ENCODE measurements at regions not wholly inside any gene's neighbourhood (a gene's known extent, or its start where the extent isn't known, plus 50 kb on each side); places are given as distances from the start of the nearest gene placed in this dataset.

GRCh38 chr6:86256615-86257187, 614.0 kb upstream of the SYNCRIP start:
- Histone ChIP-seq H3K4me3 (no peak overlapping the region), H3K27ac (no peak overlapping the region), H3K4me1 (peaks cover 0 to 11% (median 0%) of the 10 kb centered on the region in 3 donors), H3K27me3 (no peaks in the 10 kb centered on the region), H3K9me3 (no peaks in the 10 kb centered on the region), H3K36me3 (no peaks in the 10 kb centered on the region)
- 65 to 85% methylated on average over 4 of the region's 4 CpGs for WGBS, 2 donors (ENCODE audit: low coverage in 1 of 2)
- no peak for ATAC-seq
- TF ChIP-seq POLR2AphosphoS5 (IDR thresholded peaks at IDR 0.05) = no peak
- TF ChIP-seq CTCF (IDR thresholded peaks at IDR 0.05) = no peak
- TF ChIP-seq POLR2A (IDR thresholded peaks at IDR 0.05) = no peak
- no peak for TF ChIP-seq EP300 (IDR thresholded peaks at IDR 0.05)

GRCh38 chr6:86255973-86256372, 613.3 kb upstream of the SYNCRIP start:
- Histone ChIP-seq H3K4me3 (no peak overlapping the region), H3K27ac (peak overlapping the region in 1 of 4 donors; percentile 6), H3K9me3 (no peaks in the 10 kb centered on the region), H3K36me3 (no peaks in the 10 kb centered on the region), H3K27me3 (no peaks in the 10 kb centered on the region), H3K4me1 (peaks cover 0 to 11% (median 0%) of the 10 kb centered on the region in 3 donors)
- 15 to 25% methylated on average over 1 of the region's 1 CpG for WGBS, 2 donors (ENCODE audit: low coverage in 1 of 2)
- no peak for ATAC-seq
- TF ChIP-seq EP300 (IDR thresholded peaks at IDR 0.05) (no peak), CTCF (IDR thresholded peaks at IDR 0.05) (no peak)

GRCh38 chr6:86251106-86251505, 608.4 kb upstream of the SYNCRIP start:
- no peaks in the 10 kb centered on the region for H3K9me3 ChIP-seq
- TF ChIP-seq CTCF (IDR thresholded peaks at IDR 0.05) (no peak), EP300 (IDR thresholded peaks at IDR 0.05) (no peak), POLR2A (IDR thresholded peaks at IDR 0.05) (no peak), POLR2AphosphoS5 (IDR thresholded peaks at IDR 0.05) (no peak)
- ATAC-seq = no peak
- no peaks in the 10 kb centered on the region for H3K27me3 ChIP-seq
- WGBS, 2 donors (ENCODE audit: low coverage in 1 of 2) = 33 to 65% methylated on average over 1 of the region's 1 CpG
- H3K4me1 ChIP-seq = peaks cover 0 to 4% (median 0%) of the 10 kb centered on the region in 3 donors
- no peak overlapping the region for H3K4me3 ChIP-seq
- no peaks in the 10 kb centered on the region for H3K36me3 ChIP-seq
- H3K27ac ChIP-seq = no peak overlapping the region

GRCh38 chr6:86217906-86218305, 575.2 kb upstream of the SYNCRIP start:
- Histone ChIP-seq H3K4me3 (no peak overlapping the region), H3K4me1 (no peaks in the 10 kb centered on the region), H3K9me3 (no peaks in the 10 kb centered on the region), H3K27ac (no peak overlapping the region), H3K27me3 (no peaks in the 10 kb centered on the region), H3K36me3 (no peaks in the 10 kb centered on the region)
- WGBS, 2 donors (ENCODE audit: low coverage in 1 of 2) = 0 to 40% methylated on average over 1 to 2 of the region's 2 CpGs
- ATAC-seq = no peak
- TF ChIP-seq EP300 (IDR thresholded peaks at IDR 0.05) (no peak), POLR2A (IDR thresholded peaks at IDR 0.05) (no peak), CTCF (IDR thresholded peaks at IDR 0.05) (no peak), POLR2AphosphoS5 (IDR thresholded peaks at IDR 0.05) (no peak)

- Histone ChIP-seq H3K4me1 (no peaks in the 10 kb centered on the region), H3K9me3 (no peaks in the 10 kb centered on the region), H3K27me3 (no peaks in the 10 kb centered on the region), H3K36me3 (no peaks in the 10 kb centered on the region), H3K27ac (no peak overlapping the region), H3K4me3 (no peak overlapping the region)
- WGBS, 2 donors (ENCODE audit: low coverage in 1 of 2) = 27 to 36% methylated on average over 2 of the region's 2 CpGs
- ATAC-seq = no peak
- TF ChIP-seq POLR2A (IDR thresholded peaks at IDR 0.05) (no peak), POLR2AphosphoS5 (IDR thresholded peaks at IDR 0.05) (no peak), EP300 (IDR thresholded peaks at IDR 0.05) (no peak), CTCF (IDR thresholded peaks at IDR 0.05) (no peak)
Measured at GRCh38 chr6:86215323-86215722, 572.6 kb upstream of the SYNCRIP start.
